ENCODE measurements at regions not wholly inside any gene's neighbourhood (a gene's known extent, or its start where the extent isn't known, plus 50 kb on each side); places are given as distances from the start of the nearest gene placed in this dataset.

DNA sequence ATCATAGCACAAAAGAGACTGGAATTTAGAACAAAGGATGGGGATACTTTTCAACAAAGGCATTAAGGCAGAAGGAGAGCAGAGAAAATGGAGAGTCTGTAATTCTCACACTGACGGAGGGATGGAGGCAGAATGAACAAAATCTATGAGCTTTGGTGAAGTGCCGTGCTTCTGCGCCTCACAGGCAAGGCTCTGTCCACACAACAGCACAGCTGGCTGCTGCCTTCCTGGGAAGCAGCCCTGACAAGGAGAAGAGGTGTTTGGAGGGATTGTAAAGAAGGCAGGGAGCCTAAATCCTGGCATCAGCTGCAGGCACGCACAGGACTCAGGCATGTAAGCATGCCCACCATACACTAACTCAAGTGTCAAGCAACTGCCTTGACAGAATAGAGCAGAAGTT is 485.2 kb upstream of the KIF2A start:
- Histone ChIP-seq H3K4me1 (ENCODE audit: insufficient read depth, low read length) (no peaks in the 10 kb centered on the region), H3K4me3 (ENCODE audit: low read depth in 1 of 2, low read length in 2 of 2) (no peak overlapping the region), H3K9ac (ENCODE audit: low read length) (no peak overlapping the region), H3K36me3 (ENCODE audit: insufficient read depth, low read length) (no peaks in the 10 kb centered on the region), H3K27ac (ENCODE audit: low read depth, low read length) (no peak overlapping the region), H3K9me3 (ENCODE audit: low read length) (no peaks in the 10 kb centered on the region), H3K27me3 (ENCODE audit: control insufficient read depth in 1 of 2, insufficient read depth in 2 of 2, low read length in 2 of 2) (no peaks in the 10 kb centered on the region)

- Histone ChIP-seq H3K27me3 (ENCODE audit: control insufficient read depth in 1 of 2, insufficient read depth in 2 of 2, low read length in 2 of 2) (no peaks in the 10 kb centered on the region), H3K36me3 (ENCODE audit: insufficient read depth, low read length) (no peaks in the 10 kb centered on the region), H3K9me3 (ENCODE audit: low read length) (no peaks in the 10 kb centered on the region), H3K4me1 (ENCODE audit: insufficient read depth, low read length) (no peaks in the 10 kb centered on the region), H3K9ac (ENCODE audit: low read length) (no peak overlapping the region), H3K27ac (ENCODE audit: low read depth, low read length) (no peak overlapping the region), H3K4me3 (ENCODE audit: low read depth in 1 of 2, low read length in 2 of 2) (no peak overlapping the region)
These were observed 484.4 kb upstream of the KIF2A start for GRCh38 chr5:61821561-61821960.

- Histone ChIP-seq H3K27ac (ENCODE audit: low read depth, low read length) (no peak overlapping the region), H3K9me3 (ENCODE audit: low read length) (no peaks in the 10 kb centered on the region), H3K4me1 (ENCODE audit: insufficient read depth, low read length) (no peaks in the 10 kb centered on the region), H3K4me3 (ENCODE audit: low read depth in 1 of 2, low read length in 2 of 2) (no peak overlapping the region), H3K9ac (ENCODE audit: low read length) (no peak overlapping the region), H3K27me3 (ENCODE audit: control insufficient read depth in 1 of 2, insufficient read depth in 2 of 2, low read length in 2 of 2) (no peaks in the 10 kb centered on the region), H3K36me3 (ENCODE audit: insufficient read depth, low read length) (no peaks in the 10 kb centered on the region)
These were observed 483.4 kb upstream of the KIF2A start for GRCh38 chr5:61822584-61822983.

DNA sequence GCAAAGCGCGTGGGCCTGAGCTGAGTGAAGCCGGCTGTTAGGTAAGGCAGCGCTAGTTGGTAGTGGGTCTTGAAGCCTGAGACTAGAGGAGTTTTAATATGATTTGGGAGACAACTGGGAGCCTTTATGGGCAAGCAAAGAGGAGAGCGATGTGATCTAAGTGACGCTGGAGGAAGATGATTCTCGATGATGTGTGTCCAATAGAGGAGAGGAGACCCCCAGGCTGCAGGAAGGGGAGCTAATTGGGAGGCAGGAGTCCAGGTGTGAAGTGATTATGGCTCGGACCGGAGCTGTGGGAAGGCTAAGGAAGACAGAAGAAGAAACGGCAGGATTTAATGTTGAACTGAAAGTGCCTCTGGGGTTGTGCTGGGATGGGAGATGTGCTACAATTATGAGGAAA is 482.9 kb upstream of the KIF2A start:
- Histone ChIP-seq H3K4me3 (ENCODE audit: low read depth in 1 of 2, low read length in 2 of 2) (no peak overlapping the region), H3K36me3 (ENCODE audit: insufficient read depth, low read length) (no peaks in the 10 kb centered on the region), H3K27ac (ENCODE audit: low read depth, low read length) (no peak overlapping the region), H3K27me3 (ENCODE audit: control insufficient read depth in 1 of 2, insufficient read depth in 2 of 2, low read length in 2 of 2) (no peaks in the 10 kb centered on the region), H3K4me1 (ENCODE audit: insufficient read depth, low read length) (no peaks in the 10 kb centered on the region), H3K9ac (ENCODE audit: low read length) (no peak overlapping the region), H3K9me3 (ENCODE audit: low read length) (no peaks in the 10 kb centered on the region)

DNA sequence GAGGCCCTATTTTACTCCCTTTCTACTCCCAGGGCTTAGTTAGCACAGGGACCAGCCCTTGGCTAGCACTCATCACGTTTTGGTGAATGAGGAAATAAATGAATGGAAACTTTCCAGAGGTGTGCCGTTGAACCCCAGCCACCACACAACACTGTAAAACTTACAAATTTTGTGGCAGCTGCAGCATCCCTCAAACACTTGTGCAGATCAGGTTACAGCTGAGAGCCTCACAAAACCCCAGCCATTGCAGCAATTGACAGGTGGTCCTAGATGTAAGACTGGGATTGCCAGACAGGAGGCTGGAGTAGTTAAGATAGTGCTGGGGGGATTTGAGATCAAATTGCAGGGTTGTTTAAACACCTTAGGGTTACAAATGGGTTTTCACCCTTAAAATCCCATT is 482.2 kb upstream of the KIF2A start:
- Histone ChIP-seq H3K27ac (ENCODE audit: low read depth, low read length) (no peak overlapping the region), H3K4me1 (ENCODE audit: insufficient read depth, low read length) (no peaks in the 10 kb centered on the region), H3K4me3 (ENCODE audit: low read depth in 1 of 2, low read length in 2 of 2) (no peak overlapping the region), H3K9ac (ENCODE audit: low read length) (no peak overlapping the region), H3K36me3 (ENCODE audit: insufficient read depth, low read length) (no peaks in the 10 kb centered on the region), H3K27me3 (ENCODE audit: control insufficient read depth in 1 of 2, insufficient read depth in 2 of 2, low read length in 2 of 2) (no peaks in the 10 kb centered on the region), H3K9me3 (ENCODE audit: low read length) (no peaks in the 10 kb centered on the region)

DNA sequence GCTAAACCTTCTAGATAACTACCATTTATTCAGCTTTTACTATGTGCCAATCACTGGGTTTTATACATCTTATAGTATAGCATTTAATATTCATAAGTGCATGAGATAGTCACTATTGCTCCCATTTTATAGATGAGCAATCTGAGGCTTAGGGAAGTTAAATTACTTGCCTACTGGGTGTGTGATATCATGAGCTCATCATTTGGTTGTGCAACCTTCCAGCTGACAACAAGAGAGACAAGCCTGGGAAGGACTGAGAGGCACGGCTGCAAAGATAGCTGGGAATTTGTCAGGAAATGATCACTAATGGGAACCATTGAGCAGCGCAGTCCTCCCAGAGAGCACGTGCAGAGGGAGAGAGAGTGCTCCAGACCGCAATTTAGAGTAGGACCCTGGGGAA is 481.6 kb upstream of the KIF2A start:
- Histone ChIP-seq H3K9ac (ENCODE audit: low read length) (no peak overlapping the region), H3K4me1 (ENCODE audit: insufficient read depth, low read length) (no peaks in the 10 kb centered on the region), H3K36me3 (ENCODE audit: insufficient read depth, low read length) (no peaks in the 10 kb centered on the region), H3K27me3 (ENCODE audit: control insufficient read depth in 1 of 2, insufficient read depth in 2 of 2, low read length in 2 of 2) (no peaks in the 10 kb centered on the region), H3K4me3 (ENCODE audit: low read depth in 1 of 2, low read length in 2 of 2) (no peak overlapping the region), H3K9me3 (ENCODE audit: low read length) (no peaks in the 10 kb centered on the region), H3K27ac (ENCODE audit: low read depth, low read length) (no peak overlapping the region)

DNA sequence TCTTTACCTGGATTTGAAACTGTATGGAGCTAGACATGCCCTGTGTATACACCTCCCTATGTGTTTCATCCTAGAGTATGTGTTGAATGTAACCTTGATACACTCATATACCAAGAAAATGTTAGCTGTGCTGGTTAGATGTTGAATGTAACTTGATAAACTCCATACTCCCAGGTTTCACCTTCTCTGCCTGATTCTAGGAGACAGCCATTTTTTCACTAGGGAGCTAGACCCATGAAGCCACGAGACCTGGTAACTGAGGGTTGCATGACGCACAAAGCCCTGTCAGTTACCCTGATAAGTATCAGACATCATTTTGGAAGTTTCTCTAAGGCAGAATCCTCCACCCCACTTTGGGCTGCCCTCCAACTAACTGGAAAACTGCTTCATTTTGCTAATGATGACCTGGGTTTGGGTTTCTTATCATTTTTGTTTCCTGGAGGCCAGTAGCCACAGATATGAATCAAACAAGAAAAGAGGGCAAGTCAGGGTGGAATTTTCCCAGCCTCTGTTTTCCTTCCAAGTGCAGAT is 478.5 kb upstream of the KIF2A start:
- H3K27ac ChIP-seq (ENCODE audit: low read depth, low read length), result no peak overlapping the region
- H3K27me3 ChIP-seq (ENCODE audit: control insufficient read depth in 1 of 2, insufficient read depth in 2 of 2, low read length in 2 of 2), result no peaks in the 10 kb centered on the region
- no peaks in the 10 kb centered on the region for H3K36me3 ChIP-seq (ENCODE audit: insufficient read depth, low read length)
- H3K9ac ChIP-seq (ENCODE audit: low read length), result no peak overlapping the region
- no peaks in the 10 kb centered on the region for H3K4me1 ChIP-seq (ENCODE audit: insufficient read depth, low read length)
- H3K9me3 ChIP-seq (ENCODE audit: low read length), result no peaks in the 10 kb centered on the region
- no peak overlapping the region for H3K4me3 ChIP-seq (ENCODE audit: low read depth in 1 of 2, low read length in 2 of 2)

- no peak overlapping the region for H3K4me3 ChIP-seq (ENCODE audit: low read depth in 1 of 2, low read length in 2 of 2)
- H3K27me3 ChIP-seq (ENCODE audit: control insufficient read depth in 1 of 2, insufficient read depth in 2 of 2, low read length in 2 of 2), result no peaks in the 10 kb centered on the region
- H3K27ac ChIP-seq (ENCODE audit: low read depth, low read length), result no peak overlapping the region
- H3K9ac ChIP-seq (ENCODE audit: low read length), result no peak overlapping the region
- H3K9me3 ChIP-seq (ENCODE audit: low read length), result no peaks in the 10 kb centered on the region
- no peaks in the 10 kb centered on the region for H3K4me1 ChIP-seq (ENCODE audit: insufficient read depth, low read length)
- H3K36me3 ChIP-seq (ENCODE audit: insufficient read depth, low read length), result no peaks in the 10 kb centered on the region
These were observed 477.1 kb upstream of the KIF2A start for GRCh38 chr5:61828856-61829255.

DNA sequence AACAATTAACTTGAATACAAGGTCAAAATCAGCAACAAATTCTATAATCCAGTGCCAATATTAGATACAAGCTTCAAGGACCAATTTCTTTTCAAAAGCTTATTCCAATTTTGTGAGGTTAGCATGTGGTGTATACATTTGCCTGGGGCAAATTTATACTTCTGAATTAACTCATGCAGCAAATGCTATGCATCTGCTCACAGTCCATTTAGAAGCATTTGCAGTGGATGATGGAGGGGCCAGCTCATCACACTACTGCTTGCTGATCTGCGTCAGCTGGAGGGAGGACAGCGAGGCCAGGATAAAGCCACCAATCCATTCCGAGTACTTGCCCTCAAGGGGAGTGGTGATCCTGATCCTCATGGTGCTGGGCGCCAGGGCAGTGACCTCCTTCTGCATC is 474.3 kb upstream of the KIF2A start:
- Histone ChIP-seq H3K27ac (ENCODE audit: low read depth, low read length) (no peak overlapping the region), H3K4me3 (ENCODE audit: low read depth in 1 of 2, low read length in 2 of 2) (no peak overlapping the region), H3K36me3 (ENCODE audit: insufficient read depth, low read length) (no peaks in the 10 kb centered on the region), H3K9ac (ENCODE audit: low read length) (no peak overlapping the region), H3K4me1 (ENCODE audit: insufficient read depth, low read length) (no peaks in the 10 kb centered on the region), H3K27me3 (ENCODE audit: control insufficient read depth in 1 of 2, insufficient read depth in 2 of 2, low read length in 2 of 2) (no peaks in the 10 kb centered on the region), H3K9me3 (ENCODE audit: low read length) (no peaks in the 10 kb centered on the region)

- no peaks in the 10 kb centered on the region for H3K27me3 ChIP-seq (ENCODE audit: control insufficient read depth in 1 of 2, insufficient read depth in 2 of 2, low read length in 2 of 2)
- no peak overlapping the region for H3K27ac ChIP-seq (ENCODE audit: low read depth, low read length)
- no peaks in the 10 kb centered on the region for H3K4me1 ChIP-seq (ENCODE audit: insufficient read depth, low read length)
- H3K36me3 ChIP-seq (ENCODE audit: insufficient read depth, low read length), result no peaks in the 10 kb centered on the region
- H3K4me3 ChIP-seq (ENCODE audit: low read depth in 1 of 2, low read length in 2 of 2), result no peak overlapping the region
- no peaks in the 10 kb centered on the region for H3K9me3 ChIP-seq (ENCODE audit: low read length)
- H3K9ac ChIP-seq (ENCODE audit: low read length), result no peak overlapping the region
These were observed 468.2 kb upstream of the KIF2A start for GRCh38 chr5:61837788-61838187.

GRCh38 chr5:61840361-61840760 is 465.6 kb upstream of the KIF2A start:
- Histone ChIP-seq H3K27ac (ENCODE audit: low read depth, low read length) (no peak overlapping the region), H3K4me3 (ENCODE audit: low read depth in 1 of 2, low read length in 2 of 2) (no peak overlapping the region), H3K9me3 (ENCODE audit: low read length) (no peaks in the 10 kb centered on the region), H3K27me3 (ENCODE audit: control insufficient read depth in 1 of 2, insufficient read depth in 2 of 2, low read length in 2 of 2) (no peaks in the 10 kb centered on the region), H3K9ac (ENCODE audit: low read length) (no peak overlapping the region), H3K36me3 (ENCODE audit: insufficient read depth, low read length) (no peaks in the 10 kb centered on the region), H3K4me1 (ENCODE audit: insufficient read depth, low read length) (no peaks in the 10 kb centered on the region)

GRCh38 chr5:61842840-61843239 is 463.2 kb upstream of the KIF2A start:
- Histone ChIP-seq H3K36me3 (ENCODE audit: insufficient read depth, low read length) (no peaks in the 10 kb centered on the region), H3K4me1 (ENCODE audit: insufficient read depth, low read length) (no peaks in the 10 kb centered on the region), H3K9me3 (ENCODE audit: low read length) (no peaks in the 10 kb centered on the region), H3K9ac (ENCODE audit: low read length) (no peak overlapping the region), H3K27me3 (ENCODE audit: control insufficient read depth in 1 of 2, insufficient read depth in 2 of 2, low read length in 2 of 2) (no peaks in the 10 kb centered on the region), H3K27ac (ENCODE audit: low read depth, low read length) (no peak overlapping the region), H3K4me3 (ENCODE audit: low read depth in 1 of 2, low read length in 2 of 2) (no peak overlapping the region)

Data from muscle layer of colon (tissue), 2 donors.